ENCODE measurements at regions not wholly inside any gene's neighbourhood (a gene's known extent, or its start where the extent isn't known, plus 50 kb on each side); places are given as distances from the start of the nearest gene placed in this dataset.

DNA sequence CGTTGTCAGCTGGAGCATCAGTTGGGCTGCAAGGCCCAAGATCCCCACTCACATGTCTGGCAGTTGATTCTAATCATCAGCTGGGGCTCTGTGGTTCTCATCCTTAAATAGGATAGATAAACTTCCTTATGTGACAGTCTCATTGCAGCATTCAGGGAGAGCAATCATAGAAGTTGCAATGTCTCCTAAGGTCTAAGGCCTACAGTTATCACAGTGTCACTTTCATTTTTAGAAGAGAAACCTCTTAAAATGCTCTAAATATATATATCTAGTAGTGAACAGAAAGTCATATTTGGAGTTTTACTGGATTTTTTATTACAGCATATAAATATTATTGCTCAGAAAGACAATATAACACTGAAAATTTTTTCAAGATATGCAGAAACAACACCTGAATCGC is 226.0 kb upstream of the PPP1R2C start:
- H4K20me1 ChIP-seq (ENCODE audit: insufficient read depth, low read length), result no peaks in the 10 kb centered on the region
- H2AFZ ChIP-seq (ENCODE audit: low read length), result no peak overlapping the region
- no peak for DNase-seq
- no peaks in the 10 kb centered on the region for H3K4me1 ChIP-seq (ENCODE audit: low read length)
- no peak overlapping the region for H3K9ac ChIP-seq (ENCODE audit: low read length)
- H3K4me2 ChIP-seq (ENCODE audit: low read depth, low read length), result no peak overlapping the region
- no peaks in the 10 kb centered on the region for H3K9me2 ChIP-seq (replicated peaks; ENCODE audit: insufficient read depth, low read length)
- H3K9me3 ChIP-seq (replicated peaks; ENCODE audit: insufficient read depth, low read length), result no peaks in the 10 kb centered on the region
- TF ChIP-seq, protein P1, sequence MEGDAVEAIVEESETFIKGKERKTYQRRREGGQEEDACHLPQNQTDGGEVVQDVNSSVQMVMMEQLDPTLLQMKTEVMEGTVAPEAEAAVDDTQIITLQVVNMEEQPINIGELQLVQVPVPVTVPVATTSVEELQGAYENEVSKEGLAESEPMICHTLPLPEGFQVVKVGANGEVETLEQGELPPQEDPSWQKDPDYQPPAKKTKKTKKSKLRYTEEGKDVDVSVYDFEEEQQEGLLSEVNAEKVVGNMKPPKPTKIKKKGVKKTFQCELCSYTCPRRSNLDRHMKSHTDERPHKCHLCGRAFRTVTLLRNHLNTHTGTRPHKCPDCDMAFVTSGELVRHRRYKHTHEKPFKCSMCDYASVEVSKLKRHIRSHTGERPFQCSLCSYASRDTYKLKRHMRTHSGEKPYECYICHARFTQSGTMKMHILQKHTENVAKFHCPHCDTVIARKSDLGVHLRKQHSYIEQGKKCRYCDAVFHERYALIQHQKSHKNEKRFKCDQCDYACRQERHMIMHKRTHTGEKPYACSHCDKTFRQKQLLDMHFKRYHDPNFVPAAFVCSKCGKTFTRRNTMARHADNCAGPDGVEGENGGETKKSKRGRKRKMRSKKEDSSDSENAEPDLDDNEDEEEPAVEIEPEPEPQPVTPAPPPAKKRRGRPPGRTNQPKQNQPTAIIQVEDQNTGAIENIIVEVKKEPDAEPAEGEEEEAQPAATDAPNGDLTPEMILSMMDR (IDR thresholded peaks at IDR 0.05; ENCODE audit: low read length), result no peak
- TF ChIP-seq EZH2 (optimal IDR thresholded peaks at IDR 0.05; ENCODE audit: low read depth, low read length) (no peak), EZH2phosphoT487 (IDR thresholded peaks at IDR 0.05; ENCODE audit: low read length) (no peak)
- no peaks in the 10 kb centered on the region for H3K36me3 ChIP-seq (replicated peaks; ENCODE audit: insufficient read depth, low read length)
- no peaks in the 10 kb centered on the region for H3K27me3 ChIP-seq (replicated peaks; ENCODE audit: insufficient read depth, low read length)
- no peak overlapping the region for H3K27ac ChIP-seq (ENCODE audit: low read length)
- no peak overlapping the region for H3K4me3 ChIP-seq (ENCODE audit: low read length)
- no peaks in the 10 kb centered on the region for H3F3A ChIP-seq (ENCODE audit: insufficient read depth, low read length)
- no peaks in the 10 kb centered on the region for H3K79me2 ChIP-seq (ENCODE audit: low read length)

DNA sequence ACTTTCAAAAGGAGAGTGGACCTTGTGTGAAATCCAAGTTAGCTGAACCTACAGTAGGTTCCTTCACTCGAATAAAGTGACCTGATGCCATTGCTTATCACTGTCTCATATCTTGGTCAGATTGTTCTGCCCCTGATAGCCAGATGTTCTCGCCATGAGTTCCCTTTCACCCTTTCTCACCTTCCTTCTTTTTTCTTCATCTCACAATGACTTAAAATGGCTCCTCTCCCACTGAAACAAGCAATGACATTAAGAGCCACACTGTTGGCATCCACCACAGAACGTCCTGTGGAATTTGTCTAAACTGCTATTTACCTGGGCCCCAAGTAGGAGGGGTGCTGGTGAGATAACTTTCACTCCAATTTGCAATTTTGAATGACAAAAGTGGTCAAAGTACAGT is 227.6 kb upstream of the PPP1R2C start:
- Histone ChIP-seq H3K9me3 (replicated peaks; ENCODE audit: insufficient read depth, low read length) (no peaks in the 10 kb centered on the region), H3K4me3 (ENCODE audit: low read length) (no peak overlapping the region), H3K9ac (ENCODE audit: low read length) (no peak overlapping the region), H2AFZ (ENCODE audit: low read length) (no peak overlapping the region), H3K4me1 (ENCODE audit: low read length) (no peaks in the 10 kb centered on the region), H3F3A (ENCODE audit: insufficient read depth, low read length) (no peaks in the 10 kb centered on the region), H3K27me3 (replicated peaks; ENCODE audit: insufficient read depth, low read length) (no peaks in the 10 kb centered on the region), H3K79me2 (ENCODE audit: low read length) (no peaks in the 10 kb centered on the region), H3K27ac (ENCODE audit: low read length) (no peak overlapping the region), H3K36me3 (replicated peaks; ENCODE audit: insufficient read depth, low read length) (no peaks in the 10 kb centered on the region), H4K20me1 (ENCODE audit: insufficient read depth, low read length) (no peaks in the 10 kb centered on the region), H3K4me2 (ENCODE audit: low read depth, low read length) (no peak overlapping the region), H3K9me2 (replicated peaks; ENCODE audit: insufficient read depth, low read length) (no peaks in the 10 kb centered on the region)
- TF ChIP-seq EZH2phosphoT487 (IDR thresholded peaks at IDR 0.05; ENCODE audit: low read length) (no peak), EZH2 (optimal IDR thresholded peaks at IDR 0.05; ENCODE audit: low read depth, low read length) (no peak)
- TF ChIP-seq, protein P1 (IDR thresholded peaks at IDR 0.05; ENCODE audit: low read length), result no peak
- no peak for DNase-seq

DNA sequence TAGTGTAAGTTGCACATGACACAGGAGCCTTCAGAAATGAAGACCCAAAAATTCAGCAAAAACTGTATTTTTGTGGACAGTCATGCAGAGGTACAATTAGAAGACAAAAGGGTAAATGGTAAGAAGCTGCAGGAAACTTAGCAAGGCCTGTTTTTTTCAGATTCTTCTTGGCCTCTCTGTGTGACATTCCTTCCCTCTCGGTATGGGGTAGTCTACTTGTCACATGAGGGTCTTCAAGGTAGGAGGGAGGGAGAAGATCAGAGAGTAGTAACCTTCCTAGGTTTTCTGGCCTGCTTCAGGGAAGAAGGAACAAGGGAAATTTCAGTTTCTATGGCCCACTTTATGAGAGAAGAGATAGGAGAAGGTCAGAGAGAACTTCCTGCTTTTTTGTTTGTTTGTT is 230.4 kb upstream of the PPP1R2C start:
- H3K4me3 ChIP-seq (ENCODE audit: low read length), result no peak overlapping the region
- no peak for DNase-seq

More for the DNA sequence above, 230.4 kb upstream of the PPP1R2C start:
- TF ChIP-seq, protein P1 (IDR thresholded peaks at IDR 0.05; ENCODE audit: low read length), result no peak
- H3K79me2 ChIP-seq (ENCODE audit: low read length), result no peaks in the 10 kb centered on the region
- H3K4me2 ChIP-seq (ENCODE audit: low read depth, low read length), result no peak overlapping the region
- no peaks in the 10 kb centered on the region for H3K36me3 ChIP-seq (replicated peaks; ENCODE audit: insufficient read depth, low read length)
- no peak overlapping the region for H3K9ac ChIP-seq (ENCODE audit: low read length)
- no peaks in the 10 kb centered on the region for H4K20me1 ChIP-seq (ENCODE audit: insufficient read depth, low read length)
- no peaks in the 10 kb centered on the region for H3K9me3 ChIP-seq (replicated peaks; ENCODE audit: insufficient read depth, low read length)
- H3K4me1 ChIP-seq (ENCODE audit: low read length), result no peaks in the 10 kb centered on the region
- H3K27ac ChIP-seq (ENCODE audit: low read length), result no peak overlapping the region
- no peaks in the 10 kb centered on the region for H3K27me3 ChIP-seq (replicated peaks; ENCODE audit: insufficient read depth, low read length)
- no peaks in the 10 kb centered on the region for H3K9me2 ChIP-seq (replicated peaks; ENCODE audit: insufficient read depth, low read length)
- H3F3A ChIP-seq (ENCODE audit: insufficient read depth, low read length), result no peaks in the 10 kb centered on the region
- no peak overlapping the region for H2AFZ ChIP-seq (ENCODE audit: low read length)
